Activated CD8-positive, alpha-beta T cell treated with anti-CD3 and anti-CD28 coated beads, Interleukin-2, amount 10 ng/mL, durations not matched to agents 7 days and 5 days (primary cell): ENCODE measurements at regions not wholly inside any gene's neighbourhood (a gene's known extent, or its start where the extent isn't known, plus 50 kb on each side); places are given as distances from the start of the nearest gene placed in this dataset.

Experiments used
- ATAC-seq: fragments of 150-1000 bp; cut with Tn5 transposase; one replicate; pipeline ENCODE4 v1.10.0; 2021; ENCODE audit warnings: moderate library complexity
- CTCF ChIA-PET: fragments of 350-600 bp; sonication (Branson Sonifier 250); formaldehyde crosslinking; loops from one replicate; lab custom pipeline; 2021; ENCODE audit warnings: antibody characterized with exemption; lab: Charles Lee
- POLR2A ChIA-PET: fragments of 350-600 bp; sonication (Branson Sonifier 250); formaldehyde crosslinking; loops from one replicate; lab custom pipeline; 2021; ENCODE audit warnings: antibody characterized with exemption; lab: Charles Lee
- DNase-seq: peaks from one replicate; pipeline ENCODE4 v3.0.0-alpha.2; 2020
- H3K27ac Mint-ChIP-seq: one replicate; pipeline ENCODE4 v1.8.0; 2021; ENCODE audit warnings: mild to moderate bottlenecking, mixed read lengths
- H3K27me3 Mint-ChIP-seq: one replicate; pipeline ENCODE4 v1.8.0; 2021; ENCODE audit warnings: low read depth, mixed read lengths
- H3K36me3 Mint-ChIP-seq: one replicate; pipeline ENCODE4 v1.8.0; 2021; ENCODE audit warnings: low read depth, mixed read lengths
- H3K4me1 Mint-ChIP-seq: one replicate; pipeline ENCODE4 v1.8.0; 2021; ENCODE audit warnings: low read depth, mixed read lengths
- H3K4me3 Mint-ChIP-seq: one replicate; pipeline ENCODE4 v1.8.0; 2021; ENCODE audit warnings: mild to moderate bottlenecking, mixed read lengths
- H3K9me3 Mint-ChIP-seq: one replicate; pipeline ENCODE4 v1.8.0; 2022; ENCODE audit warnings: mixed read lengths; ENCODE audit not compliant: insufficient read depth

- Mint-ChIP-seq H3K27me3 (no peaks in the 10 kb centered on the region), H3K27ac (no peak overlapping the region), H3K36me3 (no peaks in the 10 kb centered on the region), H3K4me3 (no peak overlapping the region), H3K9me3 (peaks cover 3% of the 10 kb centered on the region), H3K4me1 (no peaks in the 10 kb centered on the region)
- POLR2A ChIA-PET = no interaction called here
- CTCF ChIA-PET = no interaction called here
- DNase-seq (no peak), ATAC-seq (no peak)
Measured at GRCh38 chr9:26460624-26461023, 432.0 kb downstream of the CAAP1 start.

DNA sequence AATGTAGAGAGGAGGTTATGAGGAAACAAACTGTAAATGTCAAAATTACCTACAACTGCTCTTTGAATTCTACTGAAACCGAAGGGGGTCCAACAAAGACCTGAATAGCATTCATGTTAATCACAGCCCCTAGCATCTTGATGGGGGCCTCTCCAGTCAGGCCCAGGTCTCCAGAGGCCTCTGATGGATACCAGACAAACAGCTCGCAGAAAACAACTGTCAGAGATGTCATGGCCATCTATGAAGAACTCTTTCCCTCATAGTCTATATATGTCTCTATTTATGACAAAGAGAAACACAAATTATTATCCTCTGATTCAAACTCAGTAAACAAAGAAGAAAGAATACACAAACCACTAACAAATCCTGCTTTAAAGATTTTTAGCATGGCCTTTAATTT is 432.6 kb downstream of the CAAP1 start:
- ChIA-PET CTCF (no interaction called here), POLR2A (no interaction called here)
- Mint-ChIP-seq H3K27me3 (no peaks in the 10 kb centered on the region), H3K4me1 (no peaks in the 10 kb centered on the region), H3K9me3 (peaks cover 3% of the 10 kb centered on the region), H3K27ac (no peak overlapping the region), H3K36me3 (no peaks in the 10 kb centered on the region), H3K4me3 (no peak overlapping the region)
- no peak for DNase-seq
- ATAC-seq = no peak

GRCh38 chr9:26458054-26458453 is 434.5 kb downstream of the CAAP1 start:
- POLR2A ChIA-PET = no interaction called here
- CTCF ChIA-PET = no interaction called here
- no peaks in the 10 kb centered on the region for H3K4me1 Mint-ChIP-seq

GRCh38 chr9:26457151-26457550 is 435.5 kb downstream of the CAAP1 start:
- DNase-seq (no peak), ATAC-seq (no peak)
- Mint-ChIP-seq H3K36me3 (no peaks in the 10 kb centered on the region), H3K4me1 (no peaks in the 10 kb centered on the region), H3K27me3 (no peaks in the 10 kb centered on the region), H3K27ac (no peak overlapping the region), H3K9me3 (peaks cover 3% of the 10 kb centered on the region), H3K4me3 (no peak overlapping the region)
- ChIA-PET CTCF (no interaction called here), POLR2A (no interaction called here)

More at GRCh38 chr9:26458054-26458453, 434.5 kb downstream of the CAAP1 start:
- ATAC-seq = no peak
- Mint-ChIP-seq H3K36me3 (no peaks in the 10 kb centered on the region), H3K27me3 (no peaks in the 10 kb centered on the region), H3K9me3 (peaks cover 3% of the 10 kb centered on the region), H3K27ac (no peak overlapping the region), H3K4me3 (no peak overlapping the region)
- DNase-seq = no peak

DNA sequence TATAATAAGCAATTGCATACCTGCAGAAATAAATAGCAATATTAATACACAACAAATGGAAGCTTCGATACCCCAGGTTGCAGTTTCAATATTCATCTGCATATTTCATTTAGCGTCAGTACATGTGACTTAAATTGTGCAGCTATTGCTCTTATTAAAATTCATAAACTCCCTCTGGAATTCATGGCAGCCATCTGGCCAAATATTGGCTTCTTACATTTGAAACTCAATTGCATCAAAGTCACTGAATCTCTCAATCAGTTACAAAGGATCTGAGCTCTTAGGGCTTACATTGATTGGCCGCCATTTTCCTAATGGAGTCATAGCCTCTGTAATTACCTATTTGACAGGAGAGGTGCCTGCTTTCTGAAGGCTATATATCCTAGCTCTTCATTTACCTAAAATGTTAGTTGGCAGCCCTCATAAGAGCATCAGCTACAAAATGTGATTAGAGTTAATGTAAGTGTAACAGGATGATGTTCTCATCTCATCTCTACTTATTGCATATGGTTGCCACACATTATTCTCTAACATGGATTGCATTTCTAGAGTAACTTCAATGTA is 453.5 kb downstream of the CAAP1 start:
- POLR2A ChIA-PET = no interaction called here
- DNase-seq (no peak), ATAC-seq (no peak)
- no peaks in the 10 kb centered on the region for H3K27me3 Mint-ChIP-seq
- H3K4me1 Mint-ChIP-seq = no peaks in the 10 kb centered on the region
- no peak overlapping the region for H3K4me3 Mint-ChIP-seq
- no peaks in the 10 kb centered on the region for H3K36me3 Mint-ChIP-seq
- H3K27ac Mint-ChIP-seq = no peak overlapping the region
- CTCF ChIA-PET = no interaction called here
- H3K9me3 Mint-ChIP-seq = no peaks in the 10 kb centered on the region

DNA sequence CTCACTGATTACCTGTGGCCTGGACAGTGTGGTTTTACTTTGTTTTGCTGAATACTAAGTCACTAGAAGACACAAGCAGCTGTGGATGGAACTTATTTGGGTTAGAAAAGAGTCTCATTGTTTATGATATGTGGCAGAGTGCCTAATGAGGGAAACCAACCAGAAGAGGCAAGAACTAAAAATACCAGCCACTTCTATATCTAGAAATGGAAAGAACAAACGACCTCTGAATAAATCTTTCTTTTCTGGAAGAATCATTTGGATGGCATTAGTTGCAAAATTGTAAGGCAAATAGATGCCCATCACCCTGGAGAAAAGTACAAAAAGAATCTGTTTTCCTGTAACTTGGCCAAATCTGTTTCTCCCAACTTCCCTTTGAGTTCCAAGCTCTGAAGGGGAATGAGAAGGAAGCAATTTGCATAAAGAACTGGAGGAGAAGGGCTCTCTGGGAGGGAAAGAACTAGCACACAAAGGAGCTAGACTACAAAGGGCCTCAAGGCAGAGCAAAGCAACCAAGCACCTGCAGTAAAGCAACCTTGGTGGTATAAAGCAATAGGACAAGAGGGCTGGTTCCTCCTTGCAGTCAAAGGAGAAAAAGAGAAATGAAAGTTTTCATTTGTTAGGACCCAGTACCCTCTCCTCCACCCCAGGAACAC is 455.4 kb downstream of the CAAP1 start:
- DNase-seq (no peak), ATAC-seq (no peak)
- POLR2A ChIA-PET = no interaction called here
- no peak overlapping the region for H3K4me3 Mint-ChIP-seq
- no peaks in the 10 kb centered on the region for H3K4me1 Mint-ChIP-seq
- CTCF ChIA-PET = no interaction called here
- no peak overlapping the region for H3K27ac Mint-ChIP-seq
- H3K27me3 Mint-ChIP-seq = no peaks in the 10 kb centered on the region
- no peaks in the 10 kb centered on the region for H3K9me3 Mint-ChIP-seq
- H3K36me3 Mint-ChIP-seq = no peaks in the 10 kb centered on the region

DNA sequence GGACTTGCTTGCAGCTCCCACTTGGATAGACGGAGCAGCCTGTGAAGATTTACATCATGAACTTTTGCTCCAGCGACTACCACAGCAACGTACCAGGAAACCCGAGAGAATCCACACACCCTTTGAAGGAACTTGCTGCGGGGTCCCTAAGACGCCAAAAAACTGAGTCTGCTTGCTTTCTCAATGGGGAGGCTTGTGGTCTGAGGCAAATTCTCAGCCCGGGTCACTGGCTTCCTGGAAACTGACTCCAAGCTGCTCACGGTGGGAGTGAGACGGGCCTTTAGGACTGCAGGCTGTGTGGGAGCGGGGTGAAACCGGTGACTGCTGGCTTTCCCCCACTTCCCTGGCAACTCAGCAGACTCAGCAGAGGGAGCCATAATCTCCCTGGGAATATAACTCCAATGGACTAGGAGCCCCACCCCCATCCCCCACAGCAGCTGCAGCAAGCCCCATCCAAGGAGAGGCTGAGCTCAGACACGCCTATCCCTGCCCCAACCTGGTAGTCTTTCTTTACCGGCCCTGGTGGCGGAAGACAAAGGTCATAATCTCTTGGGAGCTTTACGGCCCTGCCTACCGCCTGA is 466.0 kb downstream of the CAAP1 start:
- no peak overlapping the region for H3K4me3 Mint-ChIP-seq
- no peaks in the 10 kb centered on the region for H3K4me1 Mint-ChIP-seq
- H3K27ac Mint-ChIP-seq = no peak overlapping the region
- no peaks in the 10 kb centered on the region for H3K36me3 Mint-ChIP-seq
- ATAC-seq (no peak), DNase-seq (no peak)
- H3K9me3 Mint-ChIP-seq = peaks cover 13% of the 10 kb centered on the region
- CTCF ChIA-PET = no interaction called here
- POLR2A ChIA-PET = no interaction called here
- H3K27me3 Mint-ChIP-seq = no peaks in the 10 kb centered on the region

DNA sequence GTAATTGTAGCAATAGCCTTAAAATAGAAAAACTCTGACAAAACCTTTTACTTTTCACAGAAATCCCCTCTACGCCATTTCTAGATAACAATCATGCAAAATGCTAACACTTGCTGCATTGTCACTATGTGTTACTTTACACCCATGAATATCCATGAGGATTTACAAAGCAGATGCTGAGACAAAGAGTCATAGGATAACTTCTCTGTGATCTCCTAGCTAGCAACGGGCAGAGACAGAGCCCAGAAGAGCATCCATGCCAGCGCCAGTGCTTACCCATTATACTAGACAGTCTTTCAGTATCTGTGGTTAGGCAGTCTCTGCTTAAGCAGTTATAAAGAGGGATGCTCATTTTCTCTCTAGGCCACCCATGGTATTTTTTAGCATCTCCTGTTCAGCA is 474.1 kb downstream of the CAAP1 start:
- peaks cover 7% of the 10 kb centered on the region for H3K9me3 Mint-ChIP-seq
- POLR2A ChIA-PET = no interaction called here
- H3K4me3 Mint-ChIP-seq = no peak overlapping the region
- DNase-seq = no peak
- no peak for ATAC-seq
- H3K27ac Mint-ChIP-seq = no peak overlapping the region
- no peaks in the 10 kb centered on the region for H3K4me1 Mint-ChIP-seq
- H3K36me3 Mint-ChIP-seq = no peaks in the 10 kb centered on the region
- CTCF ChIA-PET = no interaction called here
- no peaks in the 10 kb centered on the region for H3K27me3 Mint-ChIP-seq

GRCh38 chr9:26415528-26415927 is 477.1 kb downstream of the CAAP1 start:
- ATAC-seq (no peak), DNase-seq (no peak)
- ChIA-PET CTCF (no interaction called here), POLR2A (no interaction called here)
- Mint-ChIP-seq H3K9me3 (peaks cover 8% of the 10 kb centered on the region), H3K27me3 (no peaks in the 10 kb centered on the region), H3K4me1 (no peaks in the 10 kb centered on the region), H3K36me3 (no peaks in the 10 kb centered on the region), H3K27ac (no peak overlapping the region), H3K4me3 (no peak overlapping the region)

DNA sequence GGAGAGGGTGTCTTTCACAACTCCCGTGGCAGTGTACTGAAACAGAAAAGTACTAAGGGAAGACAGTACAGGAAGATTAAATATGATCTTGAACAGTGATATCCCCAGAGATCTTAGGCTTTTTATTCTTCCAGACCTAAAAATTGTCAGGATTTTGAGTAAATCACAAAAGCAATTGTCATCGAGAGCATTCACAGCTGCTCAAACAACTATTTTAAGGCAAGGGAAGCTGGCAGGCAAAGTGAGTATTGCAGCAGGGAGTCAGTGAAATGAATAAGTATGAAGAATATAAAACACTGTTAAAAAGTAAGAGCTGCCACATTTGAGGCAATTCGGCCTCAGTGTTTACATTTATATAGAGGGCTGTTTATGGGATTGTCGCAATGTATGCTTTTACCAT is 479.0 kb downstream of the CAAP1 start:
- H3K27ac Mint-ChIP-seq = no peak overlapping the region
- no peaks in the 10 kb centered on the region for H3K27me3 Mint-ChIP-seq
- H3K4me3 Mint-ChIP-seq = no peak overlapping the region
- H3K4me1 Mint-ChIP-seq = no peaks in the 10 kb centered on the region
- POLR2A ChIA-PET = no interaction called here
- peaks cover 8% of the 10 kb centered on the region for H3K9me3 Mint-ChIP-seq
- ATAC-seq (no peak), DNase-seq (no peak)
- no peaks in the 10 kb centered on the region for H3K36me3 Mint-ChIP-seq
- CTCF ChIA-PET = no interaction called here

DNA sequence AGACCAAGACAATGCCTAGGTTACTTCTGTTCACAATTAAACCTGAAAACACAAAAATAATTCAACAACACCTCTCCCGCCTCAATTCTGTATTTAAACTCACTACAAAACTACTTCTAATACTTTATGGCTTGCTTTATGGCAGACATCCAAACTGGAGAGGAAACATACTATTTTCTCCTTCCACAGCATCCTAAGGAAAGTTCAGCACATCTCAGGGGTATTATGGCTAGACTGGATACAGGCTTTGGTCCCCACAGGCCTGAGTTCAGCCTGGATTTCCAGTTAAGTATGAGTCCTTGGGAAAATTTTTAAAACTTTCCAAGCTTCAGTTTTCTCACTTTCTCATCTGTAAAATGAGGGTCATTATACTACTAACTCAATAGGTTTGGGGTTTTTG is 480.2 kb downstream of the CAAP1 start:
- ChIA-PET CTCF (no interaction called here), POLR2A (no interaction called here)
- Mint-ChIP-seq H3K9me3 (peaks cover 8% of the 10 kb centered on the region), H3K27ac (no peak overlapping the region), H3K36me3 (no peaks in the 10 kb centered on the region), H3K27me3 (no peaks in the 10 kb centered on the region), H3K4me3 (no peak overlapping the region), H3K4me1 (no peaks in the 10 kb centered on the region)
- DNase-seq (no peak), ATAC-seq (no peak)

DNA sequence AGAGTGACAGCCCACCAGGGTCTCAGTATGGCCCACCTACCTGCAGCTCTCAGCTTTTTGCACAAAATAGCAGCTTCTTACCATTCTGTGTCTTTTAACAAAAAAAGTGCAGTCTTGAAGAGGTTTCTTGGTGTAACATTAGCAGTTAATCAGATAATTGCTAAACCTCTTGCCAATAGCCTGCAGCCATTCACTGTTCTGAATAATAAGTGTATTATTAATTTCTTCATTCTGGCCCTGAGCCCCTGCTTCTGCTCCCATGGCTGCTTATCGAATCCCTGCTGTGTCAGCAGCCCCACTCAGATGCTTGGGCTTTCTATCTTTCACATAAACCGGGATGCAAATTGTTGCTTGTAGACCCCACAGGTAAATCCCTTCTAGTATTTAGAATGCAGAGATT is 485.9 kb downstream of the CAAP1 start:
- ChIA-PET POLR2A (no interaction called here), CTCF (no interaction called here)
- H3K4me3 Mint-ChIP-seq = no peak overlapping the region
- H3K27me3 Mint-ChIP-seq = no peaks in the 10 kb centered on the region
- ATAC-seq (no peak), DNase-seq (no peak)
- no peaks in the 10 kb centered on the region for H3K36me3 Mint-ChIP-seq
- H3K27ac Mint-ChIP-seq = no peak overlapping the region
- no peaks in the 10 kb centered on the region for H3K9me3 Mint-ChIP-seq
- H3K4me1 Mint-ChIP-seq = no peaks in the 10 kb centered on the region
